ENCODE measurements at regions not wholly inside any gene's neighbourhood (a gene's known extent, or its start where the extent isn't known, plus 50 kb on each side); places are given as distances from the start of the nearest gene placed in this dataset.

- Histone ChIP-seq H3K4me3 (ENCODE audit: low read depth in 1 of 3, low read length in 3 of 3) (no peak overlapping the region), H3K9ac (ENCODE audit: low read depth in 1 of 2, low read length in 2 of 2) (no peak overlapping the region), H3K36me3 (ENCODE audit: control insufficient read depth in 4 of 4, insufficient read depth in 3 of 4, low read depth in 1 of 4, low read length in 3 of 4) (no peaks in the 10 kb centered on the region), H3K9me3 (ENCODE audit: control insufficient read depth in 4 of 4, low read length in 3 of 4) (no peaks in the 10 kb centered on the region), H3K4me1 (ENCODE audit: control insufficient read depth in 4 of 4, insufficient read depth in 4 of 4, low read length in 3 of 4) (no peaks in the 10 kb centered on the region), H3K27me3 (ENCODE audit: control insufficient read depth in 4 of 4, insufficient read depth in 4 of 4, low read length in 3 of 4) (no peaks in the 10 kb centered on the region), H3K27ac (ENCODE audit: low read depth in 1 of 2, low read length in 2 of 2) (no peak overlapping the region)
- no peak for TF ChIP-seq MAX (IDR thresholded peaks at IDR 0.05)
- no peak for TF ChIP-seq YY1 (IDR thresholded peaks at IDR 0.05)
- TF ChIP-seq EGR1 (IDR thresholded peaks at IDR 0.05; ENCODE audit: low read depth in 2 of 2), result no peak
- no peak for TF ChIP-seq GABPA (IDR thresholded peaks at IDR 0.05 in 1 of 2, conservative IDR thresholded peaks at IDR 0.05 in 1 of 2)
- no peak for TF ChIP-seq RXRA (IDR thresholded peaks at IDR 0.05)
- TF ChIP-seq SP1 (IDR thresholded peaks at IDR 0.05), result no peak
- TF ChIP-seq JUND (IDR thresholded peaks at IDR 0.05), result no peak
- TF ChIP-seq, protein P1, sequence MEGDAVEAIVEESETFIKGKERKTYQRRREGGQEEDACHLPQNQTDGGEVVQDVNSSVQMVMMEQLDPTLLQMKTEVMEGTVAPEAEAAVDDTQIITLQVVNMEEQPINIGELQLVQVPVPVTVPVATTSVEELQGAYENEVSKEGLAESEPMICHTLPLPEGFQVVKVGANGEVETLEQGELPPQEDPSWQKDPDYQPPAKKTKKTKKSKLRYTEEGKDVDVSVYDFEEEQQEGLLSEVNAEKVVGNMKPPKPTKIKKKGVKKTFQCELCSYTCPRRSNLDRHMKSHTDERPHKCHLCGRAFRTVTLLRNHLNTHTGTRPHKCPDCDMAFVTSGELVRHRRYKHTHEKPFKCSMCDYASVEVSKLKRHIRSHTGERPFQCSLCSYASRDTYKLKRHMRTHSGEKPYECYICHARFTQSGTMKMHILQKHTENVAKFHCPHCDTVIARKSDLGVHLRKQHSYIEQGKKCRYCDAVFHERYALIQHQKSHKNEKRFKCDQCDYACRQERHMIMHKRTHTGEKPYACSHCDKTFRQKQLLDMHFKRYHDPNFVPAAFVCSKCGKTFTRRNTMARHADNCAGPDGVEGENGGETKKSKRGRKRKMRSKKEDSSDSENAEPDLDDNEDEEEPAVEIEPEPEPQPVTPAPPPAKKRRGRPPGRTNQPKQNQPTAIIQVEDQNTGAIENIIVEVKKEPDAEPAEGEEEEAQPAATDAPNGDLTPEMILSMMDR (IDR thresholded peaks at IDR 0.05; ENCODE audit: low read depth, low read length, missing input control), result no peak
- no peak for DNase-seq (ENCODE audit: low spot score)
- WGBS, result 79% methylated on average over 3 of the region's 3 CpGs
These were observed 1011.3 kb upstream of the WWC1 start for GRCh38 chr5:167280111-167280510.

GRCh38 chr5:167281925-167282324 is 1009.5 kb upstream of the WWC1 start:
- TF ChIP-seq NR2F2 (IDR thresholded peaks at IDR 0.05) (no peak), YY1 (IDR thresholded peaks at IDR 0.05) (no peak), ATF3 (IDR thresholded peaks at IDR 0.05) (no peak), FOXA2 (IDR thresholded peaks at IDR 0.05) (no peak), GABPA (IDR thresholded peaks at IDR 0.05 in 1 of 2, conservative IDR thresholded peaks at IDR 0.05 in 1 of 2) (no peak), HNF4G (IDR thresholded peaks at IDR 0.05) (no peak), ZBTB33 (IDR thresholded peaks at IDR 0.05) (no peak), FOXA1 (IDR thresholded peaks at IDR 0.05) (no peak), SP1 (IDR thresholded peaks at IDR 0.05) (no peak), RXRA (IDR thresholded peaks at IDR 0.05) (no peak)
- TF ChIP-seq, protein P1 (IDR thresholded peaks at IDR 0.05; ENCODE audit: low read depth, low read length, missing input control), result no peak
- H3K9ac ChIP-seq (ENCODE audit: low read depth in 1 of 2, low read length in 2 of 2), result no peak overlapping the region
- no peaks in the 10 kb centered on the region for H3K9me3 ChIP-seq (ENCODE audit: control insufficient read depth in 4 of 4, low read length in 3 of 4)
- no peak overlapping the region for H3K4me3 ChIP-seq (ENCODE audit: low read depth in 1 of 3, low read length in 3 of 3)
- H3K27me3 ChIP-seq (ENCODE audit: control insufficient read depth in 4 of 4, insufficient read depth in 4 of 4, low read length in 3 of 4), result peaks cover 0 to 3% (median 0%) of the 10 kb centered on the region in 4 donors
- WGBS, result 90% methylated on average over 3 of the region's 3 CpGs
- no peak for DNase-seq (ENCODE audit: low spot score)
- H3K36me3 ChIP-seq (ENCODE audit: control insufficient read depth in 4 of 4, insufficient read depth in 3 of 4, low read depth in 1 of 4, low read length in 3 of 4), result no peaks in the 10 kb centered on the region
- no peak overlapping the region for H3K27ac ChIP-seq (ENCODE audit: low read depth in 1 of 2, low read length in 2 of 2)
- H3K4me1 ChIP-seq (ENCODE audit: control insufficient read depth in 4 of 4, insufficient read depth in 4 of 4, low read length in 3 of 4), result no peaks in the 10 kb centered on the region

Measured in liver (tissue), 8 donors.